Stomach (tissue), 4 donors: ENCODE measurements at regions not wholly inside any gene's neighbourhood (a gene's known extent, or its start where the extent isn't known, plus 50 kb on each side); places are given as distances from the start of the nearest gene placed in this dataset.

Experiments
- CTCF ChIP-seq, 7 experiments: fragments of 450-650 bp in 4 of 7; fragments of 200-600 bp in 3 of 7; sonication (generic) in 3 of 7; IDR thresholded peaks; one replicate each; pipeline ENCODE4 v1.5.1; 2016 to 2019; ENCODE audit warnings: antibody characterized with exemption in 7 of 7, control low read depth in 2 of 7, mild to moderate bottlenecking in 1 of 7
- POLR2A ChIP-seq, 4 donors: fragments of 450-650 bp; IDR thresholded peaks; one replicate each; pipeline ENCODE4 v1.6.1; 2016; ENCODE audit warnings: antibody characterized with exemption in 4 of 4, control low read depth in 2 of 4, mild to moderate bottlenecking in 1 of 4, moderate library complexity in 1 of 4
- POLR2AphosphoS5 ChIP-seq, 3 donors: sonication (generic); formaldehyde crosslinking; IDR thresholded peaks; one replicate each; pipeline ENCODE4 v1.6.1; 2016; ENCODE audit warnings: antibody characterized with exemption in 3 of 3

GRCh38 chr14:55807053-55807880, 227.3 kb downstream of the KTN1 start:
- no peak for TF ChIP-seq CTCF (IDR thresholded peaks at IDR 0.05)
- TF ChIP-seq POLR2AphosphoS5 (IDR thresholded peaks at IDR 0.05) = peak in 2 of 3 donors; percentile 2 to 91
- TF ChIP-seq POLR2A (IDR thresholded peaks at IDR 0.05) = no peak
